GM19099 (cell line): ENCODE measurements at regions not wholly inside any gene's neighbourhood (a gene's known extent, or its start where the extent isn't known, plus 50 kb on each side); places are given as distances from the start of the nearest gene placed in this dataset.

Experiments
- POLR2A ChIP-seq: IDR thresholded peaks from 3 replicates; pipeline ENCODE4 v1.6.1; 2011; ENCODE audit warnings: low read depth; ENCODE audit not compliant: insufficient read length; ENCODE audit errors: extremely low read depth

DNA sequence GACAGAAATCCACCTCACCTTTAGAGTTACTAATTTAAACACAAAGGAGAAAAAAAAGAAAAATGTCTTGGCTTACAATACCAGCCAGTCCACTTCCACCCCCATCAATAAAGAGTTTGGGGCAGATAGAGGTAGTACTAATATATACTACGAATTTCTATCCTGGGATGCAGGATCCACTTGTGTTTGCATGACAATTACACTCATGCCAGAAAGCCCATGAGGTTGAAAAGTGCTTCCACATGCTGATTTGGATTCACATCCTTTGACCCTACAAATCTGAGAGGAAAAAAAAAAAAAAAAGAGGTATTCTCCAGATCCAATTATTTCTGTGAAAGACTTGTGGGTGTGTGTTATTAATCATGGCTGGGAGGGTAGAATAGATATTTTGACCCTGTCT lies 335.2 kb downstream of the SLITRK1 start:
- no peak for TF ChIP-seq POLR2A

DNA sequence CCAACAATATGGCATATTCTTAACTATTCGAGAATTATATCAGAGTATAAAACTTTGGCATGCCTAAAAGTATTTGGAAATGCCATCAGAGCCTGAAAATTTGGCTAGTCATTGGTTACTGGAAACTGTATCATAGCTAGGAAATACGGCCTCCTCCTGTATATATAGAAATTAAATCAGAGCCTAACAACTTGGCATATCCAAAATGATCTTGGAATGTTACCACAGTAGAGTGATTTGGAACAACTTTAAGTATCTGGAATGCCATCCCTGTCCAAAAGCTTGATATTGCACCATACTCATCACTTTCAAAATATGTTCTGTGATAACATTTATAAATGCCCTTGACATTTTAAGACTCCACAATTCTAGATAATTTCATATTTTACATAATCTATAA lies 335.8 kb downstream of the SLITRK1 start:
- TF ChIP-seq POLR2A = no peak

DNA sequence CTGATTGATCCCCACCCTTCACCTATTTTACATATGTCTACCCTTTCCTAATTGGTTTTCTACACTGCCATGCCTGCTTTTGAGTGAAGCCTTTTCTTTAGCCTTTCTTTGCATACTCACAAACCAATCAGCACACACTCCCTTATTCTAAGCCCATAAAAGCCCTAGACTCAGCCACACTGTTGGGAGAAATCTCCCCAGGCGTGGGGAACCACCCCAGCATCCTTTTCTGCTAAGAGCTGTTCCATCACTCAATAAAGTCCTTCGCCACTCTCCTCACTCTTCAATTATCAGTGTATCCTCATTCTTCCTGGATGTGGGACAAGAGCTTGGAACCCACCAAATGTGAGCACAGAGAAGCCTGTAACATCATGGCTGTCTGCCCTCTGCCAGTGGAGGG lies 343.6 kb downstream of the SLITRK1 start:
- TF ChIP-seq POLR2A = no peak

DNA sequence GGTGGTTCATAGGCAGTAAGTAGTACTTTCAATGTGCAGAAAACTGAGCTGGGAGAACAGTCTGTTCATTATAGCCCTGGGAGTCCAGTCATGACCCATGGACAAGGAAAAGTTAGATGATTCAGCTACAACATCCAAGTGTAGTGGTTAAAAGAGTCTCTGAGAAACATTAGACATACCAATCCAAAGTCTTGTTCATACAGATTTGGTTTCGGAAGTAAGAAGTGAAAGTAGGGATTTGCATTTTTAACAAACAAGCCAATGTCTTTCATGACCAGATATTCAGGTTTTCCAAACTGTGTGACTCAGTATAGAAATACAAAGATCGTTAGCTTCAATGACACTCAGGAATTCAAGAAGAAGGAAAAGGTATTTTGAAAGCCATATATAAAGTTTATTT lies 345.3 kb downstream of the SLITRK1 start:
- no peak for TF ChIP-seq POLR2A

DNA sequence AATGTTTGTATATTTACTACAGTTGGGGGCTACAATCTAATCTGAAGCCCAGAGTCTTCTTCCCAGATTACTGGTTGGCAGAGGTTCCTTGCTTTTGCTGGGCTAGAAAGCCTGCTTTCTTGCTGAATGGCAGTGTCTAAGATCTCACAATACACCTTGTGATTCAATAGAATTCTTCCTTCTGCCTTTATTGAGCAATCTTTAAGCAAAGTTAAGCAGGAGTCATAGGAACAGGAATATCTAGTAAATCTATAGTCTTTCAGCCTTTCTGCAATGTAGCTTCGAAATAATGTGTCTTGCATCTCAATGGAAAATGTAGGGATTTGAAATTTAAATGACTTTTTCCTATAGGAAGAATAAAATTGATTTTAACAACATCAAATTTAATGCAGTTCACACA lies 346.1 kb downstream of the SLITRK1 start:
- no peak for TF ChIP-seq POLR2A

DNA sequence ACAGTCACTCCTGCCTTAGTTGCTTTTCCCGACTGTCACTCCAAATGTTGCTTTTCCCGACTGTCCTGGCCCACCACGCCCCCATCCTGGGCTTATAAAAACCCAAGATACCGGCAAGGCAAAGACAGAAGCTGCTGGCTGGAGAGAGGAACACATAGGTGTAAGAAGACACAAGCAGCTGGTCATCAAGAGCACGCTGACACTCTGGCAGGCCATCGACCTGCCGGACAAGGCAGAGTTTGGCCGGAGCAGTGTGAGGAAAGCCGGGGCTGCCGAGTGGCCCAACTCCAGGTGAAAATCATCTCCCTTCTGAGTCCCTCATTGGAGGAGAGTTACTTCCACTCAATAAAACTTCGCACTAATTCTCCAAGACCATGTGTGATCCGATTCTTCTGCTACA lies 349.5 kb downstream of the SLITRK1 start:
- TF ChIP-seq POLR2A = no peak

DNA sequence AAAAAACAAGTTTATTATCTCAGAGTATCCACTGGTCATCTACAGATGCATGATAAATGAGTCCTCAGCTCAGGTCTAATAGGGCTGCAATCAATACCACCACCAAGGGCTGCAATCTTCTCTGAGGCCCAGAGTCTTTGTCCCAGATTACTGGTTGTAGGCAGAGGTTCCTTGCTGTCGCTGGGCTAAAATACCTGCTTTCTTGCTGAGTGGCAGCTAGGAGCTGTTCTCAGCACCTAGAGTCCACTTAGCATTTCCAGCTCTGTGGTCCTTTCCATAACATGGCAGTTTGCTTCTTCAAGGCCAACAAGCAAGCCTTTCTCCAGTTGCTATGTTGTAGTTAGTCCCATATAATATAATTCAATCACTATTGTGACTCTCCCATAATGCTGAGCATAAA lies 351.3 kb downstream of the SLITRK1 start:
- no peak for TF ChIP-seq POLR2A

DNA sequence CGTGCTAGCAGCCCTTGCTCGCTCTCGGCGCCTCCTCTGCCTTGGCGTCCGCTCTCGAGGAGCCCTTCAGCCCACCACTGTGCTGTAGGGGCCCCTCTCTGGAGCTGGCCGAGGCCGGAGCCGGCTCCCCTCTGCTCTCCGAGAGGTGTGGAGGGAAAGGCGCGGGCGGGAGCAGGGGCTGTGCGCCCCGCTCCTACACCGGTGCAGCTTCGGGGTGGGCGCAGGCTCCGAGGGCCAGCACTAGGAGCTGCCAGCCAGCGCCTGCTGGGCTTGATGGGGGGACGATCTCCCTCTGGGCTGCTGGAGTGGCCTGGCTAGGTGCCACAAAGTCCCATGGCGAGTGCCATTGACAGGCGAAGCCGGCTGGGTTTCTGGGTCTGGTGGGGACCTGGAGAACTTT lies 365.5 kb downstream of the SLITRK1 start:
- TF ChIP-seq POLR2A = no peak

DNA sequence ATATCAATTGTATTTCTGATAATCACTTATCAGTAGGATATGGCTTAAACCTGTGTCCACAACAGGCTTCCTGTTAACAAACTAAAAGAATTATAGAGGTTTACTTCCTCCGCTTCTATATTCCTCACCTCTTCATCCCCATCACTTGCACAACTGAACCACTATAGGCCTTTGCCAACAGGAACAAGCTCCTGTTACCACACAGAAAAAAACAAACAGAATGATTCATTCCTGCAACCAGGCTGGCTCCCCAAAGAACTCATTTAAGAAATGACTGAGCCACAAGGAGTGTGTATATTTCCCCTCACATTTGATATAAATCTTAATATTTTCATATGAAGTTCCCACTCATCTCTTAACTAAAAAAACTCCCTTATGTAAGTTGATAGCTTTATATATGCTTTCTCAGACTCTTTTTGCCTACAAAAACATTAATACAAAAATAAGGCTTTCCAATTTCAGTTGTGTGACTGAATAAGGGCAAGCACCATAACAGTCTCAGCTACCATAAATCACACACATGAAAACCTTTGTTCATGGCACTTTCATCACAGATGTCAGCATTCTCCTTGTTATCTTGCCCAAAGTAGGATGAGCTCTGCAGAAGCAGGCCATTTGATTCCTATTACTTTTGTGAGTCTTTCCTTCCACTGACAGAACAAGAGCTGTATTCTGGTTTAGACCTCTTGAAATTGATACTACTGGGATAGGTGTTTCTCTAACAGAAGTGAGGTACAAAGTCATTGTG lies 366.8 kb downstream of the SLITRK1 start:
- TF ChIP-seq POLR2A = no peak

DNA sequence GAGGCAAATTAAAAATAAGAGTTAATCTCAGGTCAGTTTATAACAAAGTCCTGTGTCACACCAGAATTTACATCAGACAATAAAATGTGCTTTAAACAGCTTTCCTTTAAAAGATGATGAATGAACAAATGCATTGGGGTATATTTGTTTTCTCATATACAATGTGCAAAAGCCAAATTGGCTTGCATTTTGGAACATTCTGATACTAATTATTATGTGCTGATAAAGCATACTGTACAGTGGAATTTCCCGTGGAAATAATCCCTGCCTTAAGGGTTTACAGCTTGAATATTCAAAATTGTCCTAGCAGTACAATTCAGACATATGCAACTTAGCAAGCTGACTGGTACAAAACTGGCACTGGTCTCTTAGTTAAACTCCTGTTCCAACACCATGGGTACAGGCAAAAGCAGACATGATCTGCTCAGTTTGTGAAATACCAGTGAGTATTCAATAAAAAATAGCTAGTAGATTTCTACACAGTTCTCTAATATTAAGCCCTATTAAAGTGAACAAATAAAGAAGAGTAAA lies 373.4 kb downstream of the SLITRK1 start:
- TF ChIP-seq POLR2A = no peak

DNA sequence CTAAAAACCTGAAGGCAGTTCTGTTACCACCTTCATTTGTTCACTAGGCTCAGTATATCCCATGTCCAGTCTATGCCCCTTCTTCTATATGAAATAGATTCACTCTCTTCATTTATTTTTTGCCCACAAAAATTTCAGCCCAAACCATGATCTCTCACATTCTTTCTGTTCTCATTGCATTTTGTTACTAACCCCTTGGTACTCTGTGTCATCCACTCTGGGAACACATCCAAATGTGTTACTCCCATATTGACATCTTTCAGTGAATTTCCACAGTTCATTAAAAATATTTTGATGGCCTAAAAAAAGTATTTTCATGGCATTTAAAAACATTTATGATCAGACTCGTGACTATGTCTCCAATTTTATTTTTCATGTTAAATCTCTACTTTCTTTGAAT lies 378.9 kb downstream of the SLITRK1 start:
- no peak for TF ChIP-seq POLR2A

DNA sequence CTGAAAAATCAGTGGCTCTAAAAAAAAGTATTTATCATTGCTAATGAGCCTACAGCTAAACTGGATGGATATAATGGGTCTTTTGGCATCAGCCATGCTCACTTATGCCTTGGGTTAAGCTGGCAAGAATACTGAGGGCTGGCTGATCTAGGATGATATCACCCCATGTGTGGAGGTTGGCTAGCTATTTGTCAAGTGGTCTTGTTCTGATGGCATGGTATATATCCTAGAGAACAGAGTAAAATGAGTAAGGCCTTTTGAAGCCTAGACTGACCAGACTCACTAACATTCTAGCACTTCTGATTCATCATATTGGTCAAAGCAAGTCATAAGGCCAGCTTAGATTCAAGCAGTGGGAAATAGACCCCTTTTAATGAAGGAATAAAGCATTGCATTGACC lies 383.0 kb downstream of the SLITRK1 start:
- TF ChIP-seq POLR2A = no peak

DNA sequence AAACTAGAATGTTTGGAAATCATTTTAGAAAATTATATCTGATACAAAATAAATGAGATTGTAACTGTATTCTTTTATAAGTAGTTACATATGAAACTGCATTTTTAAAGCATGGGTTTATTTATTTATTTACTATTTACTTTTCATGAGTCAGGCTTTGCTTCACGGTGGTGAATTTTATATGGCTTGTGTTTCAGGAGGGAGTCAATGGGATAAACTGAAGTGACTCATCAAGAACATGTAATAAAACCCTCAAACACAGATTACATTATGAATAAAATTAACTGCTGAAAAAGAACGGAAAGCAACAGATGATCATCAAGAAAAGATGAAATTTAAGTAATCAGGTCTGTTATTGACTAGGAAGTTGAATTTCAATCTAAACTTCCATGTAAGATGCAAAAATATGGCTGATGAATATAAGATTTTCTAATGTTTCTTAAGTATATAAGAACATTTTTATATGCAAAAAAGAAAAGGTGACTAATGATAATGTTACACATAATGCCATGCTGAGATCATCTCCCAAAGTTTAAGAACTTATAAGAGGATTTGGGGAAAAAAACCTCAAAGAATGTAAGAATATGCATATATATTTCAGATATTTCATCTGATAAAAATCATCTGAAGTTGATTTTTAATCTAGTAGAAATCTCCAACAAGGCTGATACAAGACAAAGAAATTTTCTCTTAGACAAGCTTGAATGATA lies 383.6 kb downstream of the SLITRK1 start:
- no peak for TF ChIP-seq POLR2A

DNA sequence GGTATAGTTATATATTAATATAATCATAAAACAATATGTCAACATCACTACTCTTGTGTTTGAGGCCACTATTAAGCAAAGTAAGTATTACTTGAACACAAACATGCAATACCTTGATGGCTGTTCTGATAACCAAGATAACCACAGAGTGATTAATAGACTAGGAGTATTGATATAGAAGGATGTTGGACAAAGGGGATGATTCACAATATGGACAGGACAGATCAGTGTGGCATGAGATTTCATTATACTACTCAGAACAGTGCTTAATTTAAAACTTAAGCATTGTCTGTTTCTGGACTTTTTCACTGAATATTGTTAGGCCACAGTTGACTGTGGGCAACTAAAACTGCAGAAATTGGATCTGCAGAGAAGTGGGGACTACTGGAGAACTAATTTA lies 384.2 kb downstream of the SLITRK1 start:
- no peak for TF ChIP-seq POLR2A

DNA sequence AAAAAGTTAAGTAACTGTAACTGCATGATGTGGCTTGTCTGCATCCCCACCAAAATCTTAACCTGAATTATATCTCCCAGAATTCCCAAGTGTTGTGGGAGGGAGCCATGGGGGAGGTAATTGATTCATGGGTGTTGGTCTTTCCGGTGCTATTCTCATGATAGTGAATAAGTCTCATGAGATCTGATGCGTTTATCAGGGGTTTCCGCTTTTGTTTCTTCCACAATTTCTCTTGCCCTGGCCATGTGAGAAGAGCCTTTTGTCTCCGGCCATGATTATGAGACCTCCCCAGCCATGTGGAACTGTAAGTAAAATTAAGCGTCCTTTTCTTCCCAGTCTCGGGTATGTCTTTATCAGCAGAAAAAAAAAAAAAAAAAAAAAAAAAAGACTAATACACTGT lies 385.8 kb downstream of the SLITRK1 start:
- no peak for TF ChIP-seq POLR2A

DNA sequence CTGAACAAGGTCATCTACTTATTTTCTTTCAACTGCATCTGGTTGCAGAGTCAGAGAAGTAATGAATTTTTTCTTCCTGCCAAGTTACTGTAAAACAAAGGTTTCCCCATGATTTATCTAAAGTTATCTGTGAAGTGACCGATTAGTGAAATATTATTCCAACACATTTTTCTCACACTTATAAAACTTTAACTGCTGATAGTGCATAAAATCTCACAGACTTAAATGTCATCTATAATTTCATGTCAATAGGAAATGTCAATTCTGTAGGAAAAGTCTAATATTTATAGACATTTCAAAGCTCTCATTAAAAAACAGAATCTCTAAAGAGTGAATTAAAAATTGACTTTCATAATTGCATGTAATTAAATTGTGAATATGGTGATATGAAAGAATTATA lies 397.2 kb downstream of the SLITRK1 start:
- TF ChIP-seq POLR2A = no peak
